ENCODE measurements at regions not wholly inside any gene's neighbourhood (a gene's known extent, or its start where the extent isn't known, plus 50 kb on each side); places are given as distances from the start of the nearest gene placed in this dataset.

DNA sequence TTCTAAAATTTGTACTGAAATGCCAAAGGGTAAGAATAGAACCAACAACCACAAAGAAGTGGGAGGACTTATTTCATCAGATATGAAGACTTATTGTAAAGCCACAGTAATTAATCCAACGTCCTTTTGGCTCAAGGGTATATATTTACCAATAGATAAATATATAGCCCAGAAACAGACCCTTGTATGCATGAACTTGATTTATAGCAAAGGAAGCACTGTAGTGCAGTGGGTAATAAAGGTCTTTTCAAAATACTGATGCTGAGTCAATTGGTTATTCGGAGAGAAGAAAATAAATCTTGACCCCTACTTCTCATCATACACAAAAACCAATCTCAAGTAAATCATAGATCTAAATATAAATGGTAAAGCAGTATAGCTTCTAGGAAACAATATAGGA is 200.5 kb upstream of the ST6GAL2 start:
- Histone ChIP-seq H3K4me2 (ENCODE audit: low read length) (no peak overlapping the region), H3K9me3 (ENCODE audit: insufficient read depth, low read length) (no peaks in the 10 kb centered on the region), H3K9ac (ENCODE audit: low read length) (no peak overlapping the region), H3K27ac (ENCODE audit: low read length) (no peak overlapping the region), H3K27me3 (ENCODE audit: low read depth, low read length) (no peaks in the 10 kb centered on the region), H4K20me1 (ENCODE audit: insufficient read depth, low read length) (no peaks in the 10 kb centered on the region), H3K4me3 (ENCODE audit: low read length) (no peak overlapping the region), H2AFZ (ENCODE audit: low read depth, low read length) (no peak overlapping the region), H3K4me1 (ENCODE audit: low read length) (no peaks in the 10 kb centered on the region), H3K36me3 (replicated peaks; ENCODE audit: low read depth, low read length) (no peaks in the 10 kb centered on the region), H3K79me2 (ENCODE audit: low read length) (no peaks in the 10 kb centered on the region)
- no peak for TF ChIP-seq EZH2phosphoT487 (IDR thresholded peaks at IDR 0.05; ENCODE audit: low read depth)
- TF ChIP-seq, protein P1, sequence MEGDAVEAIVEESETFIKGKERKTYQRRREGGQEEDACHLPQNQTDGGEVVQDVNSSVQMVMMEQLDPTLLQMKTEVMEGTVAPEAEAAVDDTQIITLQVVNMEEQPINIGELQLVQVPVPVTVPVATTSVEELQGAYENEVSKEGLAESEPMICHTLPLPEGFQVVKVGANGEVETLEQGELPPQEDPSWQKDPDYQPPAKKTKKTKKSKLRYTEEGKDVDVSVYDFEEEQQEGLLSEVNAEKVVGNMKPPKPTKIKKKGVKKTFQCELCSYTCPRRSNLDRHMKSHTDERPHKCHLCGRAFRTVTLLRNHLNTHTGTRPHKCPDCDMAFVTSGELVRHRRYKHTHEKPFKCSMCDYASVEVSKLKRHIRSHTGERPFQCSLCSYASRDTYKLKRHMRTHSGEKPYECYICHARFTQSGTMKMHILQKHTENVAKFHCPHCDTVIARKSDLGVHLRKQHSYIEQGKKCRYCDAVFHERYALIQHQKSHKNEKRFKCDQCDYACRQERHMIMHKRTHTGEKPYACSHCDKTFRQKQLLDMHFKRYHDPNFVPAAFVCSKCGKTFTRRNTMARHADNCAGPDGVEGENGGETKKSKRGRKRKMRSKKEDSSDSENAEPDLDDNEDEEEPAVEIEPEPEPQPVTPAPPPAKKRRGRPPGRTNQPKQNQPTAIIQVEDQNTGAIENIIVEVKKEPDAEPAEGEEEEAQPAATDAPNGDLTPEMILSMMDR (IDR thresholded peaks at IDR 0.05; ENCODE audit: low read depth, low read length): no peak

DNA sequence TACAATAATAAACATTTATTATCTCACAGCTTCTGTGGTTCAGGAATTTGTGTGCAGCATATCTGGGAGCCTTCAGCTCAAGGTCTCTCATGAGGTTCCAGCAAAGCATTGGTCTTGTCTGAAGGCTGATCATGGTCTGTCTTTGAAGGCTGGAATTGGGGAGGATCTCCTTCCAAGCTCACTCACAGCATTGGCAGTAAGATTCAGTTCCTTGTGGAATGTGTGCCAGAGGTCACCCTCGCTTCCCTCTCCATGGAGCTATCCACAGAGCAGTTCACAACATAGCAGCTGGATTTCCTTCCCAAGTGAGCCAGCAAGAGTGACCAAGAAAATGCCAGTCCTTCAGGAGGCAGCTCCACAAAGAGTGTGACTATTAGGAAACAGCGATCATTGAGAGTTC is 202.2 kb upstream of the ST6GAL2 start:
- Histone ChIP-seq H3K79me2 (ENCODE audit: low read length) (no peaks in the 10 kb centered on the region), H3K36me3 (replicated peaks; ENCODE audit: low read depth, low read length) (no peaks in the 10 kb centered on the region), H3K4me3 (ENCODE audit: low read length) (no peak overlapping the region), H4K20me1 (ENCODE audit: insufficient read depth, low read length) (no peaks in the 10 kb centered on the region), H3K27ac (ENCODE audit: low read length) (no peak overlapping the region), H2AFZ (ENCODE audit: low read depth, low read length) (no peak overlapping the region), H3K4me1 (ENCODE audit: low read length) (no peaks in the 10 kb centered on the region), H3K27me3 (ENCODE audit: low read depth, low read length) (no peaks in the 10 kb centered on the region), H3K9ac (ENCODE audit: low read length) (no peak overlapping the region), H3K9me3 (ENCODE audit: insufficient read depth, low read length) (no peaks in the 10 kb centered on the region), H3K4me2 (ENCODE audit: low read length) (no peak overlapping the region)
- TF ChIP-seq EZH2phosphoT487 (IDR thresholded peaks at IDR 0.05; ENCODE audit: low read depth): no peak
- TF ChIP-seq, protein P1 (IDR thresholded peaks at IDR 0.05; ENCODE audit: low read depth, low read length): no peak

GRCh38 chr2:107091163-107091864 is 205.3 kb upstream of the ST6GAL2 start:
- H3K4me3 ChIP-seq (ENCODE audit: low read length): no peak overlapping the region
- H3K9ac ChIP-seq (ENCODE audit: low read length): no peak overlapping the region
- H3K36me3 ChIP-seq (replicated peaks; ENCODE audit: low read depth, low read length): no peaks in the 10 kb centered on the region
- TF ChIP-seq, protein P1 (IDR thresholded peaks at IDR 0.05; ENCODE audit: low read depth, low read length): no peak
- no peak for TF ChIP-seq EZH2phosphoT487 (IDR thresholded peaks at IDR 0.05; ENCODE audit: low read depth)
- H3K9me3 ChIP-seq (ENCODE audit: insufficient read depth, low read length): no peaks in the 10 kb centered on the region
- H3K27ac ChIP-seq (ENCODE audit: low read length): no peak overlapping the region
- H2AFZ ChIP-seq (ENCODE audit: low read depth, low read length): no peak overlapping the region
- H4K20me1 ChIP-seq (ENCODE audit: insufficient read depth, low read length): no peaks in the 10 kb centered on the region
- no peaks in the 10 kb centered on the region for H3K27me3 ChIP-seq (ENCODE audit: low read depth, low read length)
- H3K4me1 ChIP-seq (ENCODE audit: low read length): no peaks in the 10 kb centered on the region
- no peaks in the 10 kb centered on the region for H3K79me2 ChIP-seq (ENCODE audit: low read length)
- H3K4me2 ChIP-seq (ENCODE audit: low read length): no peak overlapping the region

GRCh38 chr2:107093426-107093957 is 207.5 kb upstream of the ST6GAL2 start:
- no peak overlapping the region for H3K4me3 ChIP-seq (ENCODE audit: low read length)
- H4K20me1 ChIP-seq (ENCODE audit: insufficient read depth, low read length): no peaks in the 10 kb centered on the region
- no peaks in the 10 kb centered on the region for H3K4me1 ChIP-seq (ENCODE audit: low read length)
- H3K27me3 ChIP-seq (ENCODE audit: low read depth, low read length): no peaks in the 10 kb centered on the region
- TF ChIP-seq EZH2phosphoT487 (IDR thresholded peaks at IDR 0.05; ENCODE audit: low read depth): no peak
- TF ChIP-seq, protein P1 (IDR thresholded peaks at IDR 0.05; ENCODE audit: low read depth, low read length): no peak
- no peak overlapping the region for H3K4me2 ChIP-seq (ENCODE audit: low read length)
- H3K36me3 ChIP-seq (replicated peaks; ENCODE audit: low read depth, low read length): no peaks in the 10 kb centered on the region
- no peak overlapping the region for H2AFZ ChIP-seq (ENCODE audit: low read depth, low read length)
- no peak overlapping the region for H3K27ac ChIP-seq (ENCODE audit: low read length)
- H3K79me2 ChIP-seq (ENCODE audit: low read length): no peaks in the 10 kb centered on the region
- no peak overlapping the region for H3K9ac ChIP-seq (ENCODE audit: low read length)
- H3K9me3 ChIP-seq (ENCODE audit: insufficient read depth, low read length): no peaks in the 10 kb centered on the region
